Adrenal gland (tissue), 9 donors: ENCODE measurements at regions not wholly inside any gene's neighbourhood (a gene's known extent, or its start where the extent isn't known, plus 50 kb on each side); places are given as distances from the start of the nearest gene placed in this dataset.

Experiments
- DNase-seq, 7 donors: peaks; one replicate each; pipeline ENCODE4 v3.0.0-alpha.2; 2019 to 2020
- H3K27ac ChIP-seq, 5 donors: fragments of 200-600 bp; sonication (generic) in 4 of 5; 1 replicate in 3 of 5; 2 replicates in 2 of 5; pipeline versions ENCODE4 v1.5.1 to v1.8.0; 2016 to 2020; ENCODE audit warnings: mild to moderate bottlenecking in 1 of 5
- H3K27me3 ChIP-seq: fragments of 200-600 bp; 2 replicates; pipeline ENCODE4 v1.8.0; 2021
- H3K36me3 ChIP-seq, 2 donors: fragments of 200-600 bp; replicated peaks in 1 of 2; 1 replicate in 1 of 2; 2 replicates in 1 of 2; pipeline versions ENCODE4 v1.5.1 to v1.8.0; 2018 to 2022
- H3K4me1 ChIP-seq, 2 donors: fragments of 200-600 bp; replicated peaks in 1 of 2; 1 replicate in 1 of 2; 2 replicates in 1 of 2; pipeline versions ENCODE4 v1.5.1 to v1.8.0; 2018 to 2021
- H3K4me3 ChIP-seq, 4 donors: fragments of 200-600 bp; sonication (generic) in 3 of 4; one replicate each; pipeline ENCODE4 v1.5.1; 2016 to 2018
- H3K9me3 ChIP-seq, 3 donors: fragments of 200-600 bp; sonication (generic) in 1 of 3; replicated peaks in 1 of 3; 1 replicate in 2 of 3; 2 replicates in 1 of 3; pipeline versions ENCODE4 v1.5.1 to v1.8.0; 2016 to 2021
- CTCF ChIP-seq, 6 experiments: fragments of 450-650 bp in 4 of 6; fragments of 200-600 bp in 2 of 6; sonication (generic) in 1 of 6; IDR thresholded peaks; 1 replicate in 5 of 6; 2 replicates in 1 of 6; pipeline versions ENCODE4 v1.5.1 to v1.8.0; 2016 to 2021; ENCODE audit warnings: antibody characterized with exemption in 6 of 6, mild to moderate bottlenecking in 2 of 6, moderate library complexity in 1 of 6
- POLR2A ChIP-seq, 2 donors: fragments of 450-650 bp; IDR thresholded peaks; one replicate each; pipeline ENCODE4 v1.6.1; 2017; ENCODE audit warnings: antibody characterized with exemption in 2 of 2, mild to moderate bottlenecking in 2 of 2, moderate library complexity in 1 of 2
- WGBS, 4 donors: extraction: QIAGEN DNeasy Blood & Tissue Kit in 2 of 4; methylation state at CpG; one replicate each; pipeline versions ENCODE4 v1.1.5 to v1.1.7; 2013 to 2017; 5-methylcytosine and 5-hydroxymethylcytosine counted together
- intact Hi-C, 2 donors: fragments of 100-400 bp; cut with DNase I; formaldehyde crosslinking; loops; one replicate each; pipeline versions ENCODE4 v1.14.1 to v1.15.0; 2022 to 2023
- donor health status: healthy with polysubstance abuse.
- donor health status: Bipolar disorder and iron deficiency.
- donor health status: DM: yes; HTN: yes; CAD: no.
- donor health status: DM: no; HTN: no; CAD: no.
- donor health status: DM: no; HTN: no; CAD: no.

- WGBS, 4 donors = 71 to 80% (median 77%) methylated on average over 4 of the region's 4 CpGs
- intact Hi-C loops = no loop called here
- no peak for DNase-seq
- H3K36me3 ChIP-seq = no peaks in the 10 kb centered on the region
- H3K27ac ChIP-seq = no peak overlapping the region
- H3K9me3 ChIP-seq = no peaks in the 10 kb centered on the region
- H3K27me3 ChIP-seq = peaks cover 8% of the 10 kb centered on the region
- TF ChIP-seq CTCF (IDR thresholded peaks at IDR 0.05) (no peak), POLR2A (IDR thresholded peaks at IDR 0.05) (no peak)
- no peaks in the 10 kb centered on the region for H3K4me1 ChIP-seq
- no peak overlapping the region for H3K4me3 ChIP-seq
Measured at GRCh38 chr1:91170571-91170970, 148.7 kb upstream of the ZNF644 start.

- peak; percentile 39 to 73 (median 57) for DNase-seq
- Histone ChIP-seq H3K27ac (no peak overlapping the region), H3K4me3 (no peak overlapping the region), H3K36me3 (no peaks in the 10 kb centered on the region), H3K27me3 (no peaks in the 10 kb centered on the region), H3K4me1 (no peaks in the 10 kb centered on the region), H3K9me3 (no peaks in the 10 kb centered on the region)
- intact Hi-C loops = loop anchor here in 1 of 2 donors (5.0 to 10.0 kb wide), 3 partner anchors 111 to 581 kb away; no protein-coding TSS in a partner anchor
- 10 to 15% (median 10%) methylated on average over 6 of the region's 6 CpGs for WGBS, 4 donors
- TF ChIP-seq POLR2A (IDR thresholded peaks at IDR 0.05) = no peak
- peak; percentile 60 to 85 (median 74) for TF ChIP-seq CTCF (IDR thresholded peaks at IDR 0.05)
Measured at GRCh38 chr1:91166106-91166712, 144.4 kb upstream of the ZNF644 start.

DNA sequence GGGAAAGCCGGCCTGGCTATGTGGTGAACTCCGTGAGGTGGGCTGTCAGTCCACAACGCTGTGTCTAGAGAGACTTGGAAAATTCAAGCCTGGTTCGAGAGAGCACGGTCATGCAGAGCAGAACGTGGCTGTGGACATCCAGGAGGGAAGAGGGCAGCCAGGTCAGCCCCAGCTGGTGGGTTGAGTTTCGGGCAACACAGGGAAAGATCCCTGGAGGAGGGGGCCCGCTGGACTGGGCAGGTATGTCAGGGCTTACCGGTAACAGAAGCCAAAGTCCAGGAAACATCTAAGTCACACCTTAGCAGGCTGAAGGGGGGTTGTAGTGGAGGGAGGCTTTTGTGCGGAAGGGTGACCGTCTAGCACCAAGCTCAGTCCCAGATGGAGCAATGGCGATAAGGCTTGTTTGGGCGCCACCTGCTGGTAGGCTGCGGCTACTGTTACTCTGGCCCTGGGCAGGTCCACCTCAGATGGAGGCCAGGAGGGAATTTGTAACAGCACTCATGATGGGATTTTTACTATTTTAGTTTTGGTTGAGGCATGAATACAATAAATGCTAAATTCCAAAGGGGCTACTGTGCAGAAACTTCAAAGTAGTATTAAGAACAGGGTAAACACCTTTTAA is 143.3 kb upstream of the ZNF644 start:
- TF ChIP-seq POLR2A (IDR thresholded peaks at IDR 0.05) = no peak
- peak; percentile 69 to 89 (median 82) for TF ChIP-seq CTCF (IDR thresholded peaks at IDR 0.05)
- H3K4me3 ChIP-seq = no peak overlapping the region
- 40 to 56% (median 42%) methylated on average over 10 to 14 of the region's 14 CpGs for WGBS, 4 donors
- H3K27me3 ChIP-seq = no peaks in the 10 kb centered on the region
- intact Hi-C loops = loop anchor here in 1 of 2 donors (5.0 to 10.0 kb wide), 3 partner anchors 112 to 580 kb away; no protein-coding TSS in a partner anchor
- H3K9me3 ChIP-seq = no peaks in the 10 kb centered on the region
- H3K27ac ChIP-seq = no peak overlapping the region
- no peaks in the 10 kb centered on the region for H3K36me3 ChIP-seq
- peak; percentile 59 to 88 (median 78) for DNase-seq
- no peaks in the 10 kb centered on the region for H3K4me1 ChIP-seq

- Histone ChIP-seq H3K36me3 (no peaks in the 10 kb centered on the region), H3K27ac (no peak overlapping the region), H3K4me1 (no peaks in the 10 kb centered on the region), H3K27me3 (no peaks in the 10 kb centered on the region), H3K9me3 (no peaks in the 10 kb centered on the region), H3K4me3 (no peak overlapping the region)
- 76 to 94% (median 83%) methylated on average over 3 of the region's 3 CpGs for WGBS, 4 donors
- no peak for DNase-seq
- intact Hi-C loops = loop anchor here in 1 of 2 donors (10.0 kb wide), 2 partner anchors 438 to 578 kb away; no protein-coding TSS in a partner anchor
- TF ChIP-seq CTCF (IDR thresholded peaks at IDR 0.05) (no peak), POLR2A (IDR thresholded peaks at IDR 0.05) (no peak)
Measured at GRCh38 chr1:91162613-91163012, 140.8 kb upstream of the ZNF644 start.
